ENCODE measurements at regions not wholly inside any gene's neighbourhood (a gene's known extent, or its start where the extent isn't known, plus 50 kb on each side); places are given as distances from the start of the nearest gene placed in this dataset.

DNA sequence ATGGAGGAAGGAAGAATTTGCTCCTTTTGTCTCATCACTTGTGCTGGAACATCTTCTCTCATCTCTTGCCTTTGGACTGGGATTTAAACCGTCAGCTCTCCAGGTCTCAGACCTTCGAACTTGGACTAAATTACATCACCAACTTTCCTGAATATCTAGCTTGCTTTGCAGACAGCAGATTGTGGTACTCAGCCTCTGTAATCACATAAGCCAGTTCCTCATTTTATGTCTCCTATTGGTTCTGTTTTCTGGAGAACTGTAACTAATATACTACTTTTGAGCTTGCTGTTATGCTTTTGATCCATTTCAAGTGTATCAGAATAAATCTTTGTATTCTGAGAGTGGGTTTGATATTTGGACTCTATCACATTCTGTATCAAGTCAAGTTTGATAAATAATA lies 164.3 kb upstream of the VEPH1 start:
- Histone ChIP-seq H3K27me3 (ENCODE audit: insufficient read depth, low read depth) (no peaks in the 10 kb centered on the region), H3K4me1 (ENCODE audit: low read depth, poor library complexity, severe bottlenecking) (no peaks in the 10 kb centered on the region), H3K27ac (no peak overlapping the region), H3K4me3 (IDR thresholded peaks at IDR 0.05; ENCODE audit: insufficient read depth, low read depth, low read length) (no peak overlapping the region), H3K9ac (no peak overlapping the region), H3K36me3 (ENCODE audit: insufficient read depth) (no peaks in the 10 kb centered on the region), H2AFZ (ENCODE audit: low read depth) (no peak overlapping the region), H3K4me2 (no peak overlapping the region), H3K79me2 (ENCODE audit: insufficient read depth, low read depth) (no peaks in the 10 kb centered on the region), H4K20me1 (ENCODE audit: insufficient read depth) (no peaks in the 10 kb centered on the region)
- TF ChIP-seq, protein P1, sequence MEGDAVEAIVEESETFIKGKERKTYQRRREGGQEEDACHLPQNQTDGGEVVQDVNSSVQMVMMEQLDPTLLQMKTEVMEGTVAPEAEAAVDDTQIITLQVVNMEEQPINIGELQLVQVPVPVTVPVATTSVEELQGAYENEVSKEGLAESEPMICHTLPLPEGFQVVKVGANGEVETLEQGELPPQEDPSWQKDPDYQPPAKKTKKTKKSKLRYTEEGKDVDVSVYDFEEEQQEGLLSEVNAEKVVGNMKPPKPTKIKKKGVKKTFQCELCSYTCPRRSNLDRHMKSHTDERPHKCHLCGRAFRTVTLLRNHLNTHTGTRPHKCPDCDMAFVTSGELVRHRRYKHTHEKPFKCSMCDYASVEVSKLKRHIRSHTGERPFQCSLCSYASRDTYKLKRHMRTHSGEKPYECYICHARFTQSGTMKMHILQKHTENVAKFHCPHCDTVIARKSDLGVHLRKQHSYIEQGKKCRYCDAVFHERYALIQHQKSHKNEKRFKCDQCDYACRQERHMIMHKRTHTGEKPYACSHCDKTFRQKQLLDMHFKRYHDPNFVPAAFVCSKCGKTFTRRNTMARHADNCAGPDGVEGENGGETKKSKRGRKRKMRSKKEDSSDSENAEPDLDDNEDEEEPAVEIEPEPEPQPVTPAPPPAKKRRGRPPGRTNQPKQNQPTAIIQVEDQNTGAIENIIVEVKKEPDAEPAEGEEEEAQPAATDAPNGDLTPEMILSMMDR (conservative IDR thresholded peaks at IDR 0.05; ENCODE audit: low read depth, low read length) = no peak

DNA sequence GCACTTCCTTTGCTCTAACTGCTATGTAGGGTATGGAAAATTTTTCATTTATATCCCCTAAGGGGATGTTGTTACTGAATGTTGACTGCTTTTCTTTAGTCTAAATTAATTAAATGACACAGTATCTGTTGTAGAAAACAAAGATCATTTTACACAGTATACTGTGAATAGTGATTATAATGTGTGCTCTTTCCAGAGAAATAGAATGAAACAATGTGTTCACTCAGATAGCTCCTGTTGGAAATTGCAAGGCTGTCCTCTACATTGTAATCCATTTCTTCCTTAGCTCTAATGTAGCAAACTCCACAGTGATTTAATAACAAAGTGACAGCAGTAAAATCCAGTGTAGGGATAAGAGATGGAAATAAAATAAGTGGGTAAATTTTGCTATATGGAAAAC lies 159.0 kb upstream of the VEPH1 start:
- no peaks in the 10 kb centered on the region for H3K27me3 ChIP-seq (ENCODE audit: insufficient read depth, low read depth)

DNA sequence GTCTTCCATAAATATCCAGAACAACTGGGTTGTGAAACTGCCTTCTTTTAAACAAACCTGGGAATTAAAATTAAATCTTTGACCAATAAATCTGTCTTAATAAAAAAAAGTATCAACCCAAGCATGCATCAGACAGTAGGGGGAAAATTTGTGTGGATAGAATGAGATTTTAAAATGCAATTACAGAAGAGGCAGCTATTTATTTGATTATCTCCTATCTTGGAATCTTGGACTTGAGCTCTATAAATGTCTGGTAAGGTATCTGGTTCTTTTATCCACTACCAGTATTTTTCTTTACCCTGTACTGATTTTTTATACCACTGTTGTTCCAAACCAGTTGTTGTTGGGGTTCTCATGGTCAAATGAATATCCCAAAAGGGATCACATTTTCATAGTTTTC lies 157.6 kb upstream of the VEPH1 start:
- no peaks in the 10 kb centered on the region for H3K36me3 ChIP-seq (ENCODE audit: insufficient read depth)
- H3K27ac ChIP-seq = no peak overlapping the region
- no peaks in the 10 kb centered on the region for H3K79me2 ChIP-seq (ENCODE audit: insufficient read depth, low read depth)
- H3K27me3 ChIP-seq (ENCODE audit: insufficient read depth, low read depth) = no peaks in the 10 kb centered on the region
- H4K20me1 ChIP-seq (ENCODE audit: insufficient read depth) = no peaks in the 10 kb centered on the region
- H3K4me1 ChIP-seq (ENCODE audit: low read depth, poor library complexity, severe bottlenecking) = no peaks in the 10 kb centered on the region
- H3K4me3 ChIP-seq (IDR thresholded peaks at IDR 0.05; ENCODE audit: insufficient read depth, low read depth, low read length) = no peak overlapping the region
- no peak overlapping the region for H3K4me2 ChIP-seq
- TF ChIP-seq, protein P1 (conservative IDR thresholded peaks at IDR 0.05; ENCODE audit: low read depth, low read length) = no peak
- no peak overlapping the region for H3K9ac ChIP-seq
- no peak overlapping the region for H2AFZ ChIP-seq (ENCODE audit: low read depth)

More for the DNA sequence above, 159.0 kb upstream of the VEPH1 start:
- no peak overlapping the region for H3K4me3 ChIP-seq (IDR thresholded peaks at IDR 0.05; ENCODE audit: insufficient read depth, low read depth, low read length)
- H3K27ac ChIP-seq = no peak overlapping the region
- no peak overlapping the region for H2AFZ ChIP-seq (ENCODE audit: low read depth)
- TF ChIP-seq, protein P1 (conservative IDR thresholded peaks at IDR 0.05; ENCODE audit: low read depth, low read length) = no peak
- no peaks in the 10 kb centered on the region for H3K36me3 ChIP-seq (ENCODE audit: insufficient read depth)
- no peak overlapping the region for H3K4me2 ChIP-seq
- no peaks in the 10 kb centered on the region for H4K20me1 ChIP-seq (ENCODE audit: insufficient read depth)
- H3K4me1 ChIP-seq (ENCODE audit: low read depth, poor library complexity, severe bottlenecking) = no peaks in the 10 kb centered on the region
- no peak overlapping the region for H3K9ac ChIP-seq
- no peaks in the 10 kb centered on the region for H3K79me2 ChIP-seq (ENCODE audit: insufficient read depth, low read depth)

DNA sequence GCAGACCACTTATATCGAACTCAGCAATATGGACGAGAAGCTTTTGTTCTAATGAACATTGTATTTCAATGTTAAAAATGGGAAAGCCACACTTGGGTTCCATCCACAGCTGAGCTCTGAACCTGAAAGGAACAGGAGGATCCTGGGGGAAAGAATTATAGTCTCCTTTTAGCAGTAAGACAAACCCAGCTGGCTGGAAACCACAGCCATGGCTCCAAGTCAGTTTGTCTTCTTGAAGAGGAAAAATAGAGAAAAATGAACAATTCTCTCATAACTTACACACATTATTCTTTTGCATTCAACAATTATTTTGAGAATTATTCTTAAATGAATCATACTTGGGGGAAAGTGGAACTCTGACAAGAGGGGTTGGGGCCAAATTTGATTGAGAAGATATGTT lies 149.2 kb upstream of the VEPH1 start:
- Histone ChIP-seq H3K36me3 (ENCODE audit: insufficient read depth) (no peaks in the 10 kb centered on the region), H3K27me3 (ENCODE audit: insufficient read depth, low read depth) (no peaks in the 10 kb centered on the region), H4K20me1 (ENCODE audit: insufficient read depth) (no peaks in the 10 kb centered on the region), H3K27ac (no peak overlapping the region), H3K4me3 (IDR thresholded peaks at IDR 0.05; ENCODE audit: insufficient read depth, low read depth, low read length) (no peak overlapping the region), H3K79me2 (ENCODE audit: insufficient read depth, low read depth) (no peaks in the 10 kb centered on the region), H3K9ac (no peak overlapping the region), H3K4me2 (no peak overlapping the region), H2AFZ (ENCODE audit: low read depth) (no peak overlapping the region), H3K4me1 (ENCODE audit: low read depth, poor library complexity, severe bottlenecking) (peaks cover 14% of the 10 kb centered on the region)
- TF ChIP-seq, protein P1 (conservative IDR thresholded peaks at IDR 0.05; ENCODE audit: low read depth, low read length) = no peak

All from KMS-11 (cell line).